ENCODE measurements at regions not wholly inside any gene's neighbourhood (a gene's known extent, or its start where the extent isn't known, plus 50 kb on each side); places are given as distances from the start of the nearest gene placed in this dataset.

DNA sequence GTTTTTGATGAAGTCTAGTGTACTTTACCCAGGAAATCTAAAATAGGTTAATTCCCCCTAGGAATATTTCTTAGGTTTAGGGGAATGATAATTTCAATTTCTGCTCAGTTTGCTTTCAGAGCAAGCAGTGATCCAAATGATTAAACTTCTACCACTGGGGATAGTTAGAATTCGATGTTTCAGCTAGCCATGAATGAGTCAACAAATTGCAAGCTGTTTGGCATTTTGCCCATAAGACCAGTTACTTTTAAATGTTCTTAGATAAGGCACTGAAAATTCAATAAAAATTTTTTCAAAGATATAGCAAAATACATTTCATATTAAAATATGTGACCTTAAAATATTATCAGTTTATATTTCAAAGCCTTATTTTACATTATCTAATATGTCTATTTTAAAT, 993.6 kb downstream of the ARAP2 start:
- TF ChIP-seq POLR2A (IDR thresholded peaks at IDR 0.05) = no peak
- TF ChIP-seq, protein P1, sequence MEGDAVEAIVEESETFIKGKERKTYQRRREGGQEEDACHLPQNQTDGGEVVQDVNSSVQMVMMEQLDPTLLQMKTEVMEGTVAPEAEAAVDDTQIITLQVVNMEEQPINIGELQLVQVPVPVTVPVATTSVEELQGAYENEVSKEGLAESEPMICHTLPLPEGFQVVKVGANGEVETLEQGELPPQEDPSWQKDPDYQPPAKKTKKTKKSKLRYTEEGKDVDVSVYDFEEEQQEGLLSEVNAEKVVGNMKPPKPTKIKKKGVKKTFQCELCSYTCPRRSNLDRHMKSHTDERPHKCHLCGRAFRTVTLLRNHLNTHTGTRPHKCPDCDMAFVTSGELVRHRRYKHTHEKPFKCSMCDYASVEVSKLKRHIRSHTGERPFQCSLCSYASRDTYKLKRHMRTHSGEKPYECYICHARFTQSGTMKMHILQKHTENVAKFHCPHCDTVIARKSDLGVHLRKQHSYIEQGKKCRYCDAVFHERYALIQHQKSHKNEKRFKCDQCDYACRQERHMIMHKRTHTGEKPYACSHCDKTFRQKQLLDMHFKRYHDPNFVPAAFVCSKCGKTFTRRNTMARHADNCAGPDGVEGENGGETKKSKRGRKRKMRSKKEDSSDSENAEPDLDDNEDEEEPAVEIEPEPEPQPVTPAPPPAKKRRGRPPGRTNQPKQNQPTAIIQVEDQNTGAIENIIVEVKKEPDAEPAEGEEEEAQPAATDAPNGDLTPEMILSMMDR (IDR thresholded peaks at IDR 0.05) = no peak
